GM23248 (cell line): ENCODE measurements at regions not wholly inside any gene's neighbourhood (a gene's known extent, or its start where the extent isn't known, plus 50 kb on each side); places are given as distances from the start of the nearest gene placed in this dataset.

Source experiments
- EZH2 ChIP-seq: fragments of 200-600 bp; sonication (generic); IDR thresholded peaks from 2 replicates; pipeline ENCODE4 v1.6.1; 2018; ENCODE audit warnings: antibody characterized with exemption, mild to moderate bottlenecking; ENCODE audit not compliant: insufficient read depth, poor library complexity, severe bottlenecking
- EZH2phosphoT487 ChIP-seq: fragments of 200-600 bp; sonication (generic); IDR thresholded peaks from 2 replicates; pipeline ENCODE4 v1.6.1; 2018; ENCODE audit warnings: antibody characterized with exemption, moderate library complexity, mild to moderate bottlenecking, low read depth; ENCODE audit not compliant: insufficient read depth

DNA sequence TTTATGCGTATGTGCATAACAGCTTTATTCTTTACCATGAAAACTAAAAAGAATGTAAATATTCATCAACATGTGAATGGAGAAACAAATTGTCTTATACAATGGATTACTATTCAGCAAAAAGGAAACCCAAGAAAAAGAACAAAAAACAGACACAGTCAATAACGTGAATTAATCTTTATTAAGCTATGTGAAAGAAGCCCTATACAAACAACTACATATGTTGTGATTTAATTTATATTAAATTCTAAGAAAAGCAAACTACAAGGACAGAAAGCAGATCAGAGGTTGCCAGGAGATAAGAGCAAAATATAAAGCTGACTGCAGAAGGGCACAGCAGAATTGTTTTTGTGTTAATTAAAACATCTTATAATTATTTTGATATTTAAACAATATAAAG, 756.4 kb upstream of the MBL2 start:
- TF ChIP-seq EZH2 = no peak
- TF ChIP-seq EZH2phosphoT487 = no peak
